H9 (cell line): ENCODE measurements at regions not wholly inside any gene's neighbourhood (a gene's known extent, or its start where the extent isn't known, plus 50 kb on each side); places are given as distances from the start of the nearest gene placed in this dataset.

ENCODE experiments used
- DNase-seq: peaks from one replicate; pipeline ENCODE4 v3.0.0-alpha.2; 2017
- H2AFZ ChIP-seq: one replicate; pipeline ENCODE4 v1.6.1; 2013; ENCODE audit warnings: mild to moderate bottlenecking, low read length, control low read depth, moderate library complexity
- H2AK5ac ChIP-seq: 2 replicates; pipeline ENCODE4 v1.6.1; 2013; ENCODE audit warnings: low read length, control low read depth, mixed read lengths; ENCODE audit not compliant: insufficient read length
- H2BK120ac ChIP-seq: one replicate; pipeline ENCODE4 v1.6.1; 2013; ENCODE audit warnings: low read depth, mild to moderate bottlenecking, low read length, control low read depth, inconsistent platforms; ENCODE audit not compliant: poor library complexity, severe bottlenecking
- H2BK12ac ChIP-seq: 2 replicates; pipeline ENCODE4 v1.6.1; 2013; ENCODE audit warnings: low read length, control low read depth, mixed read lengths, low read depth; ENCODE audit not compliant: insufficient read length
- H2BK15ac ChIP-seq: 2 replicates; pipeline ENCODE4 v1.6.1; 2013; ENCODE audit warnings: low read depth, low read length, control low read depth
- H2BK20ac ChIP-seq: one replicate; pipeline ENCODE4 v1.6.1; 2013; ENCODE audit warnings: low read depth, mild to moderate bottlenecking, low read length, control low read depth, inconsistent platforms; ENCODE audit not compliant: poor library complexity, severe bottlenecking
- H2BK5ac ChIP-seq: 2 replicates; pipeline ENCODE4 v1.6.1; 2013; ENCODE audit warnings: low read length, control low read depth, mixed read lengths; ENCODE audit not compliant: insufficient read length
- H3K14ac ChIP-seq: 2 replicates; pipeline ENCODE4 v1.6.1; 2013; ENCODE audit warnings: low read length, control low read depth; ENCODE audit not compliant: insufficient read depth
- H3K18ac ChIP-seq: 2 replicates; pipeline ENCODE4 v1.6.1; 2013; ENCODE audit warnings: low read depth, mild to moderate bottlenecking, mixed read lengths, low read length, control low read depth; ENCODE audit not compliant: insufficient read length
- H3K23ac ChIP-seq: 2 replicates; pipeline ENCODE4 v1.6.1; 2013; ENCODE audit warnings: low read length, control low read depth, mixed read lengths, low read depth; ENCODE audit not compliant: insufficient read length
- H3K23me2 ChIP-seq: 2 replicates; pipeline ENCODE4 v1.6.1; 2013; ENCODE audit warnings: low read depth, mild to moderate bottlenecking, mixed read lengths, low read length, control low read depth; ENCODE audit not compliant: insufficient read length, poor library complexity, severe bottlenecking
- H3K27ac ChIP-seq: 2 replicates; pipeline ENCODE4 v1.5.1; 2013; ENCODE audit warnings: low read length, control low read depth, mixed read lengths, low read depth; ENCODE audit not compliant: insufficient read length
- H3K27me3 ChIP-seq: 2 replicates; pipeline ENCODE4 v1.6.1; 2013; ENCODE audit warnings: low read length, control low read depth, inconsistent platforms; ENCODE audit not compliant: insufficient read depth
- H3K4ac ChIP-seq: 2 replicates; pipeline ENCODE4 v1.6.1; 2013; ENCODE audit warnings: low read depth, mild to moderate bottlenecking, control low read depth, inconsistent platforms, low read length, moderate library complexity
- H3K4me1 ChIP-seq: 2 replicates; pipeline ENCODE4 v1.6.1; 2013; ENCODE audit warnings: low read length, control low read depth, inconsistent platforms; ENCODE audit not compliant: insufficient read depth
- H3K4me2 ChIP-seq: 2 replicates; pipeline ENCODE4 v1.6.1; 2013; ENCODE audit warnings: low read length, control low read depth, mixed read lengths; ENCODE audit not compliant: insufficient read length, insufficient read depth
- H3K56ac ChIP-seq: 2 replicates; pipeline ENCODE4 v1.6.1; 2013; ENCODE audit warnings: low read depth, mild to moderate bottlenecking, mixed read lengths, low read length, control low read depth; ENCODE audit not compliant: insufficient read length
- H3K79me1 ChIP-seq: 2 replicates; pipeline ENCODE4 v1.6.1; 2013; ENCODE audit warnings: low read depth, mild to moderate bottlenecking, moderate library complexity, low read length, control low read depth, inconsistent platforms; ENCODE audit not compliant: insufficient read depth, poor library complexity, severe bottlenecking
- H3K79me2 ChIP-seq: 2 replicates; pipeline ENCODE4 v1.6.1; 2013; ENCODE audit warnings: low read length, control low read depth, inconsistent platforms; ENCODE audit not compliant: insufficient read depth
- H3K9ac ChIP-seq: 2 replicates; pipeline ENCODE4 v1.6.1; 2013; ENCODE audit warnings: low read length, control low read depth, mixed read lengths; ENCODE audit not compliant: insufficient read length; ENCODE audit errors: extremely low read depth
- H3K9me3 ChIP-seq: one replicate; pipeline ENCODE4 v1.6.1; 2013; ENCODE audit warnings: low read depth, low read length, inconsistent platforms; ENCODE audit not compliant: control insufficient read depth
- H3T11ph ChIP-seq: one replicate; pipeline ENCODE4 v1.6.1; 2013; ENCODE audit warnings: mild to moderate bottlenecking, low read length, control low read depth, inconsistent platforms
- H4K20me1 ChIP-seq: one replicate; pipeline ENCODE4 v1.6.1; 2013; ENCODE audit not compliant: control insufficient read depth, insufficient read length, insufficient read depth
- H4K5ac ChIP-seq: 2 replicates; pipeline ENCODE4 v1.6.1; 2013; ENCODE audit warnings: low read depth, mild to moderate bottlenecking, mixed read lengths, low read length, control low read depth; ENCODE audit not compliant: insufficient read length
- H4K8ac ChIP-seq: replicated peaks from 2 replicates; pipeline ENCODE4 v1.6.1; 2013; ENCODE audit warnings: low read length, control low read depth, mixed read lengths, low read depth; ENCODE audit not compliant: insufficient read length
- H4K91ac ChIP-seq: 2 replicates; pipeline ENCODE4 v1.6.1; 2013; ENCODE audit warnings: low read depth, mild to moderate bottlenecking, moderate library complexity, mixed read lengths, low read length, control low read depth; ENCODE audit not compliant: insufficient read length
- H3K27ac Mint-ChIP-seq, 3 experiments: 2 replicates in 2 of 3; 3 replicates in 1 of 3; pipeline ENCODE4 v1.8.0; 2020 to 2021; ENCODE audit warnings: mixed read lengths in 3 of 3, mild to moderate bottlenecking in 1 of 3, moderate library complexity in 1 of 3
- H3K27me3 Mint-ChIP-seq: 2 replicates; pipeline ENCODE4 v1.8.0; 2021; ENCODE audit warnings: low read depth, mild to moderate bottlenecking, moderate library complexity, mixed read lengths
- H3K36me3 Mint-ChIP-seq, 3 experiments: 2 replicates in 2 of 3; 3 replicates in 1 of 3; pipeline ENCODE4 v1.8.0; 2020 to 2021; ENCODE audit warnings: low read depth in 3 of 3, mixed read lengths in 3 of 3; ENCODE audit not compliant: insufficient read depth in 1 of 3
- H3K4me1 Mint-ChIP-seq, 2 experiments: 2 replicates each; pipeline ENCODE4 v1.8.0; 2020; ENCODE audit warnings: mixed read lengths in 2 of 2
- H3K4me3 Mint-ChIP-seq, 2 experiments: 2 replicates in 1 of 2; 3 replicates in 1 of 2; pipeline ENCODE4 v1.8.0; 2020 to 2021; ENCODE audit warnings: mild to moderate bottlenecking in 2 of 2, mixed read lengths in 2 of 2, moderate library complexity in 1 of 2
- H3K9me3 Mint-ChIP-seq, 2 experiments: 2 replicates in 1 of 2; 3 replicates in 1 of 2; pipeline ENCODE4 v1.8.0; 2020; ENCODE audit warnings: mild to moderate bottlenecking in 2 of 2, mixed read lengths in 2 of 2, moderate library complexity in 1 of 2
- CTCF ChIP-seq: fragments of 200-600 bp; sonication (generic); conservative IDR thresholded peaks from 3 replicates; pipeline ENCODE4 v1.8.0; 2021; ENCODE audit warnings: antibody characterized with exemption, mild to moderate bottlenecking
- WGBS: extraction: QIAGEN DNeasy Blood & Tissue Kit; methylation state at CpG from one replicate; pipeline ENCODE4 v1.1.7; 2013; ENCODE audit warnings: missing lambda C conversion rate, low lambda C conversion rate, mixed read lengths; ENCODE audit not compliant: insufficient read length; ENCODE audit errors: extremely low coverage; 5-methylcytosine and 5-hydroxymethylcytosine counted together

- H3K4me1 Mint-ChIP-seq, result peaks cover 28 to 41% of the 10 kb centered on the region in 2 experiments
- H3K9me3 ChIP-seq, result no peaks in the 10 kb centered on the region
- no peak overlapping the region for H3K9ac ChIP-seq
- peak overlapping the region; percentile 74 for H3K4me2 ChIP-seq
- H3K27me3 Mint-ChIP-seq, result peaks cover 47% of the 10 kb centered on the region
- peak overlapping the region; percentile 43 to 72 for H3K4me3 Mint-ChIP-seq
- no peaks in the 10 kb centered on the region for H4K20me1 ChIP-seq
- no peak overlapping the region for H2BK5ac ChIP-seq
- H3K27ac Mint-ChIP-seq, result peak overlapping the region; percentile 93 to 99 (median 97)
- no peak overlapping the region for H3K23ac ChIP-seq
- H2BK12ac ChIP-seq, result no peak overlapping the region
- H2BK120ac ChIP-seq, result no peak overlapping the region
- H4K91ac ChIP-seq, result no peak overlapping the region
- H2BK15ac ChIP-seq, result no peak overlapping the region
- no peaks in the 10 kb centered on the region for H3K79me2 ChIP-seq
- H3K27me3 ChIP-seq, result no peaks in the 10 kb centered on the region
- no peak overlapping the region for H2BK20ac ChIP-seq
- peaks cover 3% of the 10 kb centered on the region for H3K23me2 ChIP-seq
- H3K9me3 Mint-ChIP-seq, result peaks cover 0 to 11% of the 10 kb centered on the region in 2 experiments; a peak in 2 of 5 replicates
- no peaks in the 10 kb centered on the region for H3K79me1 ChIP-seq
- no peak overlapping the region for H3K18ac ChIP-seq
- no peak overlapping the region for H4K8ac ChIP-seq
- H2AFZ ChIP-seq, result peak overlapping the region; percentile 50
- DNase-seq, result peak; percentile 83
- H3K36me3 Mint-ChIP-seq, result peaks cover 0 to 13% (median 4%) of the 10 kb centered on the region in 3 experiments; a peak in 3 of 7 replicates
- H3T11ph ChIP-seq, result no peak overlapping the region
- H3K27ac ChIP-seq, result peak overlapping the region; percentile 80
- no peak overlapping the region for H3K56ac ChIP-seq
- peak overlapping the region; percentile 7 for H4K5ac ChIP-seq
- H3K14ac ChIP-seq, result 0 out of 2 replicates have a peak overlapping the region, but pooled peaks have one; percentile 67
- H3K4ac ChIP-seq, result no peak overlapping the region
- no peak for TF ChIP-seq CTCF
- H3K4me1 ChIP-seq, result no peaks in the 10 kb centered on the region; the same call in none of the 2 replicates
- no peak overlapping the region for H2AK5ac ChIP-seq
- no CpG with 5 or more reads among the region's 2 CpGs for WGBS
Observed at GRCh38 chr12:112616469-112617152, 174.9 kb upstream of the RPH3A start.
